SU-DHL-6 (cell line): ENCODE measurements at regions not wholly inside any gene's neighbourhood (a gene's known extent, or its start where the extent isn't known, plus 50 kb on each side); places are given as distances from the start of the nearest gene placed in this dataset.

ENCODE experiments used
- H2AFZ ChIP-seq: fragments of 200-600 bp; sonication (generic); 2 replicates; pipeline ENCODE4 v1.6.1; 2014; ENCODE audit warnings: low read depth, mild to moderate bottlenecking, moderate library complexity, mixed read lengths, antibody characterized with exemption, low read length; ENCODE audit not compliant: severe bottlenecking
- H3F3A ChIP-seq: fragments of 200-600 bp; shearing (Covaris generic); 2 replicates; pipeline ENCODE4 v1.6.0; 2016; ENCODE audit warnings: antibody characterized with exemption, mild to moderate bottlenecking; ENCODE audit not compliant: insufficient read depth
- H3K27ac ChIP-seq: fragments of 200-600 bp; sonication (generic); 2 replicates; pipeline ENCODE4 v1.5.1; 2016; ENCODE audit warnings: low read depth, mild to moderate bottlenecking, low read length, moderate library complexity, mixed read lengths
- H3K27me3 ChIP-seq: fragments of 200-600 bp; sonication (generic), shearing (Covaris generic); 2 replicates; pipeline ENCODE4 v1.6.0; 2014; ENCODE audit warnings: mild to moderate bottlenecking, low read length
- H3K36me3 ChIP-seq: fragments of 200-600 bp; sonication (generic); 2 replicates; pipeline ENCODE4 v1.6.1; 2014; ENCODE audit warnings: mild to moderate bottlenecking, low read length, mixed read lengths
- H3K4me2 ChIP-seq: fragments of 300-600, 200-600 bp; shearing (Covaris generic), sonication (generic); 2 replicates; pipeline ENCODE4 v1.6.0; 2014; ENCODE audit warnings: low read length, low read depth, mild to moderate bottlenecking; ENCODE audit not compliant: poor library complexity, severe bottlenecking
- H3K4me3 ChIP-seq: fragments of 200-600 bp; sonication (generic); 2 replicates; pipeline ENCODE4 v1.5.1; 2014; ENCODE audit warnings: antibody characterized with exemption, low read length, mild to moderate bottlenecking, mixed read lengths; ENCODE audit not compliant: insufficient read depth, poor library complexity, severe bottlenecking
- H3K79me2 ChIP-seq: fragments of 200-600 bp; sonication (generic); 2 replicates; pipeline ENCODE4 v1.6.1; 2014; ENCODE audit warnings: mild to moderate bottlenecking, low read length, moderate library complexity; ENCODE audit not compliant: insufficient read depth
- H3K9ac ChIP-seq: fragments of 200-600 bp; sonication (generic); 2 replicates; pipeline ENCODE4 v1.7.0; 2014; ENCODE audit warnings: mild to moderate bottlenecking, low read length
- H3K9me2 ChIP-seq: fragments of 200-600 bp; sonication (generic); replicated peaks from 2 replicates; pipeline ENCODE4 v1.6.1; 2014; ENCODE audit warnings: low read length; ENCODE audit not compliant: insufficient read depth
- H3K9me3 ChIP-seq: fragments of 200-600 bp; sonication (generic); 2 replicates; pipeline ENCODE4 v1.6.1; 2014; ENCODE audit warnings: low read length, mixed read lengths; ENCODE audit not compliant: insufficient read depth
- H4K20me1 ChIP-seq: fragments of 200-600 bp; sonication (generic); 2 replicates; pipeline ENCODE4 v1.6.1; 2014; ENCODE audit warnings: low read depth, mild to moderate bottlenecking, antibody characterized with exemption, low read length, moderate library complexity, mixed read lengths
- EZH2phosphoT487 ChIP-seq: fragments of 200-600 bp; sonication (generic), shearing (Covaris generic); conservative IDR thresholded peaks from 2 replicates; pipeline ENCODE4 v1.6.1; 2018; ENCODE audit warnings: mild to moderate bottlenecking, antibody characterized with exemption, low read length, moderate library complexity, mixed read lengths
- TF ChIP-seq, protein P1 (sequence below): fragments of 200-600 bp; sonication (generic); IDR thresholded peaks from one replicate; pipeline ENCODE4 v1.5.1; 2017; ENCODE audit warnings: antibody characterized with exemption, mild to moderate bottlenecking, low read length, moderate library complexity; ENCODE audit not compliant: insufficient read depth, poor library complexity, severe bottlenecking

DNA sequence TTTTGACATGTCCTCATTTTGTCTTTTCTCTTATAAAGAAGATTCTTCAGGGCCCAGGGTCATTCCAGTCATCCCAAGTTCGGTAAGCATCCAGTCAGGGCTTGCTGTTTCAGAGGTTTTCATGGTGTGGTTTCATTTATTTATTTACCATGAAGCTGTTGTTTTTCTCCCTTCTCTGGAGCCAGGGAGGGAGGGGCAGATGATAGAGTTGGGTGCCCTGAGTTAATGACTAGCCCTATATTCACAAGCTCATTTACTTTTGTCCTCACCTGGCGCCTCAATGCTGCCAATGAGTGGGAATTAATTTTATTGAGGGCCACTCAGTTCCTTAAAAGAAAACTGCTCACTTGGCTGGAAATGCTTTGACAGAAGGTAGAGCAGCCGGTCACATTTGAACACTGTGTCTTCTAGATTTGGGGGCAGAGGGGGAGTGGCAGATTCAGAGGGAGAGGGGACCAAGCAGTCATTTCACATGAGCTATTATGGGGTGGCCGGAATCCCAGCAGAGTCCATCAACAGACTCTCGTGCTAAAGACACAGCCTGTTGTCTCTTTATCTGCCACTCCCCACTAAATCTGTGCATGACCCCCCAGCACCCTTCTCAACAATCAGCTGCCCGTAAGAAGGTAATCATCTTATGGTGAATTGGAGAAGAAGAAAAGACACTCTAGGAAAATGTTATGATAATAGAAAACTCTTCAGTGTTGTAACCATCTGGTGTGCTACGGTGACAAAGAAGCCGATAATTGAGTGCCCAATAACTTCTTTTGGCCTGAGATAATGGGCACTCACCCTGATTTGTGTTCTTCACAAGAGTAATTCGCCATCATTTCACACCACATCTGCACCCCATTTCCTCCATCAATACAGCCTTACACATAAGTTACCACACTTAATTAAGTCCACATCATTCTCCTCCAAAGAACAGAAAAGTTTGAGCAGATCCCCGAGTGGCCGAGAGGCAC is 573.5 kb upstream of the JAG1 start:
- Histone ChIP-seq H3K79me2 (no peaks in the 10 kb centered on the region), H3F3A (no peaks in the 10 kb centered on the region), H3K27ac (no peak overlapping the region), H3K9me2 (no peaks in the 10 kb centered on the region), H3K36me3 (no peaks in the 10 kb centered on the region), H3K4me2 (no peak overlapping the region), H3K27me3 (no peaks in the 10 kb centered on the region), H3K9me3 (no peaks in the 10 kb centered on the region), H4K20me1 (no peaks in the 10 kb centered on the region), H3K9ac (no peak overlapping the region), H3K4me3 (no peak overlapping the region), H2AFZ (no peak overlapping the region)
- TF ChIP-seq, protein P1, sequence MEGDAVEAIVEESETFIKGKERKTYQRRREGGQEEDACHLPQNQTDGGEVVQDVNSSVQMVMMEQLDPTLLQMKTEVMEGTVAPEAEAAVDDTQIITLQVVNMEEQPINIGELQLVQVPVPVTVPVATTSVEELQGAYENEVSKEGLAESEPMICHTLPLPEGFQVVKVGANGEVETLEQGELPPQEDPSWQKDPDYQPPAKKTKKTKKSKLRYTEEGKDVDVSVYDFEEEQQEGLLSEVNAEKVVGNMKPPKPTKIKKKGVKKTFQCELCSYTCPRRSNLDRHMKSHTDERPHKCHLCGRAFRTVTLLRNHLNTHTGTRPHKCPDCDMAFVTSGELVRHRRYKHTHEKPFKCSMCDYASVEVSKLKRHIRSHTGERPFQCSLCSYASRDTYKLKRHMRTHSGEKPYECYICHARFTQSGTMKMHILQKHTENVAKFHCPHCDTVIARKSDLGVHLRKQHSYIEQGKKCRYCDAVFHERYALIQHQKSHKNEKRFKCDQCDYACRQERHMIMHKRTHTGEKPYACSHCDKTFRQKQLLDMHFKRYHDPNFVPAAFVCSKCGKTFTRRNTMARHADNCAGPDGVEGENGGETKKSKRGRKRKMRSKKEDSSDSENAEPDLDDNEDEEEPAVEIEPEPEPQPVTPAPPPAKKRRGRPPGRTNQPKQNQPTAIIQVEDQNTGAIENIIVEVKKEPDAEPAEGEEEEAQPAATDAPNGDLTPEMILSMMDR = no peak
- no peak for TF ChIP-seq EZH2phosphoT487

DNA sequence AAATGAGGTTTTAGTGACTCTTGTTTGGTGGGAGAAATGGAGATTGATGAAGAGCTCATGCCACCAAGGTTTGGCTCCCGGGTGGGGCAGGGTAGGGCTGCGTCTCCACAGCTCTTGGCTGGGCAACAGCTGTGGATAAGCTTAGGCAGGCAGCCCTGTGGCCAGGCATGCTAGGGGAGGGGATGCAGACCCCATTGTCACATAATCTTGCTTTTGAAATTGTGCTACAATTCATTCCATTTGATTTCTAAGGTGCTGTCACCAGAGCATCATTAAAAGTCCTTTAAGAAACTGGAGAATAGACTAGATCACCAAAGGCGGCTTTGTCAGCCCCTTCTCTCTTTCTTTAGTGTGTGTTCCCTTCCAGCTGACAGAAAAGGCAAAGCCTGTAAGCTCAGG is 574.2 kb upstream of the JAG1 start:
- H2AFZ ChIP-seq = no peak overlapping the region
- H3K27ac ChIP-seq = no peak overlapping the region
- TF ChIP-seq, protein P1 = no peak
- TF ChIP-seq EZH2phosphoT487 = no peak

DNA sequence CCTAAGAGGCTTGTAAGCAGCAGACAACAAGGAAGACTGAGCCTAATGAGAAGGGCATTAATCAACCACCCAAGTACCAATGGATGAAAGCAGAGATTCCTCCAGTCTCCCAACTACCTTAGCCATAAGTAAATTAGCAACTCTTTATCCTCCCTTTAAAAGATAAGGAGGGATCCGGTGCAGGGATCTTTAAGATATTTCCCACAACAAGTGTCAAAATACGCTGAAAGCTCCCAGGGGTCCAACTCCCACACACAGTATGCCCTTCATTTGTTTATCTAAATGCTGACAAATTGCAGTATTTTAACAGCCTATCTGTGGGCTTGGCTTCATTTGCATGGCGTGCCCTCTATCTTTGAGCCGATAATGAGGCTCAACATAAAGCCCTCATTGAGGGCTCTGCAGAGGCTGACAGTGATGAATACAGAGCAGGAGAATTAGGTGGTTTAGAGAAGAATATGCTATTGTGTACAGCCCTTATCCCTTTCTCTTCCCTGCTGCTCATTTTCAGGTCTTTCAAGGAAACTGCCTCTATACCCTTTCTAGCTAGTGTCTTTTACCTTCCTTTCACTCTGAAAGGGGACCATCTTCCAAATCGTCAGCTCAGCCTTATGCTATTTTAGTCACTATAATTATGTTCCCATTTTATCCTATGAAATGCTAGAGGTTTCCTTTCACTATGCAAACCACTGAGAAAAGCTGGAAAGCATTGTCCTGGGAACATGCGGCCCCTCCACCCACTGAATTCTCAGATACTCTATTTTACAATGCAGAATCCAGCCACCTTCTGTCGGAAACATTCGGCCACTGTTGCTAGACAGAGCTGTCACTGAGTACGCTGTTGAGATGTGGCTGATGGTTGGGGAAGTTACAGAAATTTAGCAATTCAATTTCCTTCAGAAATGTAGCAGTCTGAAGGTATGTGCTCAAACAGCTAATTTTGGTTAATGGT is 575.2 kb upstream of the JAG1 start:
- no peaks in the 10 kb centered on the region for H3F3A ChIP-seq
- H3K9me2 ChIP-seq = no peaks in the 10 kb centered on the region
- no peaks in the 10 kb centered on the region for H3K36me3 ChIP-seq
- H3K4me3 ChIP-seq = no peak overlapping the region
- TF ChIP-seq, protein P1 = no peak
- TF ChIP-seq EZH2phosphoT487 = no peak
- no peak overlapping the region for H3K4me2 ChIP-seq
- H4K20me1 ChIP-seq = no peaks in the 10 kb centered on the region
- no peak overlapping the region for H3K9ac ChIP-seq
- H3K9me3 ChIP-seq = no peaks in the 10 kb centered on the region
- no peak overlapping the region for H2AFZ ChIP-seq
- H3K27ac ChIP-seq = no peak overlapping the region
- H3K79me2 ChIP-seq = no peaks in the 10 kb centered on the region
- no peaks in the 10 kb centered on the region for H3K27me3 ChIP-seq

More for the DNA sequence above, 574.2 kb upstream of the JAG1 start:
- H3F3A ChIP-seq = no peaks in the 10 kb centered on the region
- H3K9ac ChIP-seq = no peak overlapping the region
- no peaks in the 10 kb centered on the region for H4K20me1 ChIP-seq
- no peak overlapping the region for H3K4me2 ChIP-seq
- H3K27me3 ChIP-seq = no peaks in the 10 kb centered on the region
- no peaks in the 10 kb centered on the region for H3K9me3 ChIP-seq
- H3K9me2 ChIP-seq = no peaks in the 10 kb centered on the region
- no peaks in the 10 kb centered on the region for H3K79me2 ChIP-seq
- no peaks in the 10 kb centered on the region for H3K36me3 ChIP-seq
- H3K4me3 ChIP-seq = no peak overlapping the region
